ENCODE measurements at regions not wholly inside any gene's neighbourhood (a gene's known extent, or its start where the extent isn't known, plus 50 kb on each side); places are given as distances from the start of the nearest gene placed in this dataset.

DNA sequence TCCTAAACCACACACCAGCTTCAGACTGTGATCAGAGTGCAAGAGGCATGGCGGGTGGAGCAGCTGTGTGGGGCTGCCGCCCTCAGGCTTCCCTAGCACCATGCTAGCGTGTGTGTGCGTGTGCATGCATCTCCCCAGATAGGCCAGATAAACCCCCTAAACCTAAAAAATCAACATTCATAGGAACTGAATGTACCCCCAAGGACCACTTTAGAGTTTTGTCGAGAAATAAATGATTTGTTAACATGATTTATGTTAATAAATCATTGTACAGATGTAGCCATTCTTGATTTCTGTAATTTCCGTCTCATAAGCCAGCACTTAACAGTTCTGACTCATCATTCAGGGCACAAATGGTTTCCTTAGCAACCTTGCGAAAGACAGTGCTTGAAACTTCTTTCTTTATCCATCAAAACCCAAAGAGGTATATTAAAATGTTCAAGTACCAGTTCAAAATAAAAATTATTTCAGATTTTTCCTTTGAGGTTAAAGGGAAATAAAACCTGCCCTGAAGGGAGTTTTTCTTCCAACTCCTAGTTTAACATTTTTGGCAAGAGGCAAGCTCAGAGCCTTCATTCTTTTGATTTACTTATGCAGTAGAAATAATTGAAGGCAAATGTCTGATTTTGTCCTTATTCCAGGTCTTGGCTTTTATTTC lies 206.2 kb upstream of the RGS6 start:
- DNase-seq (ENCODE audit: low read depth in 1 of 2, low spot score in 1 of 2), result no peak

DNA sequence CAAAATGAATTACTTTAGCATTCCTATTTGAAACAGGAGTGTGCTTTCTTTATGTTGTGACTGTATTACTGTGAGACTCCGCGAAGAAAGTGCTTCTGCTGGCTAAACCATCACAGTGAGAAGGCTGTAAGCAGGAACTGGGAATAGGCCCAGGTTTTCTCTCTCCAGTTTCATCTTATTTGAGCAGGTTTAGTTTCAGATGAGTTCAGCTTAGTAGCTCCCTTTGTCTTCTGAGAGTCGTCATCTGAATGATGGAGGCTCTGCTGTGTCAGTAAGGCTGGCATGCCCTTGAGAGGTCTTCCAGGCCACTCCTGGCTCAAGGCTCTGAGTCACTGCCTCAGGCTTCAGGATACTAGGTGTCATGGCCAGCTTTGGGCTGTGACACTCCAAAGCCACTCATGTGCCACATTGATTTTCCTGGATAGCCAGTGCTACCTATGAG lies 205.6 kb upstream of the RGS6 start:
- DNase-seq (ENCODE audit: low read depth in 1 of 2, low spot score in 1 of 2), result no peak

DNA sequence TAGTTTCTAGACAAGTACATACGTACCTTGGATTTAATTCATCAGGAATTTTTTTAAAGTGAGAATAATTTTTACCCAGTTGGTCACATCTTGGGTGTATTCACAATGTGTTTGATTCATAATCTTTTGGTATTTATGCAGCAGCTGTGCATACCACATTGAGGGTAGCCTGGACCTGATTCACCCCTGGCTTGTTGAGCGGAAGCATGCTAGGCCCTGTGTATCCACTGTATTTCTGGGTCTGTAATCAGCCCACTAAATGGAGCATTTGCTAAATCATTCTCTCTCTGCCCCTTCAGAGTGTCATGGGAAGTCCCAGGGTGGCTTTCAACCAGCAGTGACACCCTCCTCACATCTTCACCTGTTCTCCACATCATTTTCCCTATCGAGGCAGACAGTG lies 203.8 kb upstream of the RGS6 start:
- no peak for DNase-seq (ENCODE audit: low read depth in 1 of 2, low spot score in 1 of 2)

DNA sequence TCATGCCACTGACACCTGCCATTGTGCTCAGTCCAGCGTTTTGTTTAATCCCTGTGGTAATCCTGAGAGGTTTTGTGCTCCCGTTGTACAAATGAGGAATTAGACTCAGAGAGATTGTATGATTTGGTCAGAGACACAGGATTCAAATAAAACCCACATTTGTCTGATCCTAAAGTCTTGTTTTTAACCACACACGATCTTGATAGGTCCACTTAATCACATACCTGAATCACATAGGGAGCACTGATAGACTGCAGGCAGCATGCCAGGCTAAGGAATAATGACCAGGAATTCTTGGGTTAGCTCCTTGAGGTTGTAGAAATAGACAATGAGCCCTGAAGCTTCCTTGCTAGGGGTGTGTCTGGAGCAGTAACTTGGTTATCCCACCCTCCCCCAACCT lies 202.6 kb upstream of the RGS6 start:
- no peak for DNase-seq (ENCODE audit: low read depth in 1 of 2, low spot score in 1 of 2)

DNA sequence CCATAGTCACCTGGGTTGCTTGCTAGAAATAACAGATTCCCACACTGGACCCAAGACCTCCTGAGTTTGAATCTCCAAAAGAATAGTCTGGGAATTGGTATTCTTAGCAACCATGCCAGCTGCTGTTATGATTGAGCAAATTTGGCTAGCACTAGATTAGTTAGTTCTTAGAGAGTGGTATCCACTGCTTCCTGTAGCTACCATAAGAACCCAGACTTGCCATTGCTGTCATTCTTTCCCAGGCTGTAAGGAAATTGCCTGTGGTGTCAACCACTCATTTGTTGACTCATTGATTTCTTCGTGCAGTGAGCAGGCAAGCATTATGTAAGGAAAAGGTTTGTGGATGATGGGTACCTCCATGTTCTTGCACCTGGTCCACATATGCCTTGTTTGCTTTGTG lies 201.8 kb upstream of the RGS6 start:
- no peak for DNase-seq (ENCODE audit: low read depth in 1 of 2, low spot score in 1 of 2)

DNA sequence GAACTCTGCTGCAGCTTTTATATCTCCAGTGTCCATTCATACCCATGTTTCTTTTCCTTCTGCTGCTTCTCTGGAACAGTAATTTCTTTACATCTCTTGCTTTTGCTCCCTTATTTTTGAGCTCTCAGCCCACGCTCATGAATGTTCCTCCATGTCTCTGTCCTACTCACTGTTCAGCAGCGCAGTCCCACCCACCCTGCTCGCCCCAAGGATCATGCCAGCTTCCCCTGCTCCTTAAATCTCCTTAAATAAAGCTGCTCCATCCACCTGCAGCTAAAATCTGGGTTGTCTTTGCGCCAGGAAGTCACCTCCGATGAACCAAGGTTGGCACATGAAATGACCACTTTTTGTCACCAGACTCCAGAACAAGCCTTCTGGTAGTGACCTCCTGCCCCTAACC lies 201.1 kb upstream of the RGS6 start:
- no peak for DNase-seq (ENCODE audit: low read depth in 1 of 2, low spot score in 1 of 2)

DNA sequence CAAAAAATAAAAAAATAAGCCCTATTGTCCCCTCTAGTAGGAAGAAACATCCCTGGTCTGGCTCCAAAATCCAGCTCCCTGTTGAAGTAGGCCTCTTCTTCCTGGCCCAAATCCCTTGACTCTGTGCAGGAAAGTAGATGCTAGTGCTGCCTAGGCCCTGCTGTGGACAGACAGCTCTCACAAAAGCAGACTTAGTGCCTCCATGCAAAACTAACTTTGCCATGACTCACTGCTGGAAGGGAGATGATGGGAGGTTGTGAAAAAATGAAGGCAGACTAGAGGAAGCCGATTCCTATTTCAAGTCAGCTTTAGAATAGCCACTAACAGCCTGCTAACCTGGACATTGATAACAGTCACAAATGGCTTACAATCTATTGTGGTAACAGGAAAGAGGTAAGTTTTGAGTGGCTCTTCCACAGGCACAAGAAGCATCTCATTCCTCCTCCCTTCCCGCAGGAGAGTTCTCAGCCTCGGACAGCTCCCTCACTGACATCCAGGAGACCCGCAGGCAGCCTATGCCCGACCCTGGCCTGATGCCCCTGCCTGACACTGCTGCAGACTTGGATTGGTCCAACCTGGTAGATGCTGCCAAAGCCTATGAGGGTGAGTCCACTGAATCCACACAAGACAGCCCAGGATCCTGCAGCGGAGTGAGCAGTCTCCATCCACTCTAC lies 198.9 kb upstream of the RGS6 start:
- no peak for DNase-seq (ENCODE audit: low read depth in 1 of 2, low spot score in 1 of 2)

DNA sequence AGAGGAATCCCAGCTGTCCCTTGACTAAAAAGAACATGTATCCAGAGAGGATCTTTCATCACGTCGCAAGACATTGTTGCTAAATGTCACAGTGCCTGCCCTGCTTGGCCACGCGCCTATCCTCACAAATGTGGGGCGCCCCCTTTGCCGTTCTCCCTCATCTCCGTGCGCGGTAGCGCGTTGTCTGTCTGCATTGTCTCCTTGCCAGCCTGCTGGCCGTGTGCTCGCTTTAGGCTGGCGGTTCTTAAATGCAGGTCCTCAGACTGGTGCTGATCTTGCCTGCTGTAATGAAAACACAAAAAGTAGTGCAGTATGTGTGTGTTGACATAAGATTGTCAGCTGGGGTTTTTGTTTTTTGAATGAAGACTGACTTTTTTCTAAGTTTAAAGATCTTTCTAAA lies 198.2 kb upstream of the RGS6 start:
- no peak for DNase-seq (ENCODE audit: low read depth in 1 of 2, low spot score in 1 of 2)

DNA sequence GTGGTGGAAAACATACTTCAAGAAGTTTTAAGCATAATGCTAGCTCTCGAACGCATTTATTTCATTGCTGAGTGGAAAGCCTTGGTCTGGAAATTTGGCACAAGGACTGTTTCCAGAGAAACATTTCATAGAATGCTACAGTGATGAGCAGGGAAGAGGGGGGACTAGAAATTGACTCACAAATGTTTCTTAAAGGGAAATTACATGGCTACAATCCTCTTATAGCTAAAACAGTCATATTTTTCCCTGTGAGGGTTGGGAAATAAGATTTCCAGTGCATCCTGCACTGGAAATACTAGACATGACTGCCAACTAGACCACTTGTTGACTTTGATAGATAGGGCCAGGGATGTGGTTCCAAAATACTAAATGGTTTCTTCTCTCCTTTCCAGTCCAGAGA lies 197.3 kb upstream of the RGS6 start:
- DNase-seq (ENCODE audit: low read depth in 1 of 2, low spot score in 1 of 2), result no peak

DNA sequence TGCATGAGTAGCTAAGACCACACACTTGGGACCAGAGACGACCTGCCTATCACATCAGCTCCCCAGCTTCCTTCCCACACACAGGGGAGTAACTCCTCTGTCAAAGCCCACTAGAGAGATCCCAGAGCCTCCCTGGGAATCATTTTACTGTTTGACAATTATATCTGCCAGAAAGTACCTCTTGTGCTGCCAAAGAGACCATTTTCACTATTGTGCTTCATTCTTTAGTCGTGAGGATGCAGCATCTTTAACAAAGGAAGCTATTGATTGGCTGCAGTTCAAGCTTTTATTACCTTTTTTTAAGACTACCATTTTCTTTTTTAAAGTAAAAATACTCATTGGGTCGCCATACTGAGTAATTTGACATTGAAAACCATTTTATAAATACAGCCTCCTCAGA lies 194.5 kb upstream of the RGS6 start:
- no peak for DNase-seq (ENCODE audit: low read depth in 1 of 2, low spot score in 1 of 2)

DNA sequence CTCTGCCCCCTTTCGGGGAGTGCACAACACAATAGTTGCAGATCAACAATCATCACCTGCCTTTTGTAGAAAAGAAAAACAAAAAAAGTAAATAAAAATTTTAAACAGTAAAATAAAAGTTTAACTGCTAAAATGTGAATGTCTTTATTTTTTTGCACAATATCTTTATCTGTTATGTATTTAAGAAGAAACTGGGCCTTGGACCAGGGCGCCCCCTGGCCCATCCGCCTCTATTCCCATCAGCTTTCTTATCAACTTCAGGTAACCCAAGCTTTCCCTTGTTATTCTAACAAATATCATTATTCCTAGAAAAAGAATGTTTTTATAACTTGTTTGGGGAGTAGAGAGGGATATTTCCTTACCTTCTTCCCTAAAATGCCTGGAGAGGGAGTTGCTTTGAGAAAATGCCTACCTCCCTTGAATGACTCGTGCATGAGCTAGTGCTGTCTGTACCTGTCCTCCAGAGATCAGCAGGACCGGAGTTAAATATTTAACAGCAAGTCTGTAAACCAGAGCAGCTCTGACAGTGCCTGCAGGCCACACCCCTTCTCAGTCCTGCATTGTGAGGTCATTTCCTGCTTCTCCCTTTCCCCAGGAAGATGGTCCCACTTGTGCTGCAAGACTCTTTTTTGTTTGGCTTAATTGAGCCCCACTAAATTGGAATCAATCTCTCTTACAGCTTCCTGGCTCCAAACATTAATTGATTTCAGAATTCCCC lies 192.8 kb upstream of the RGS6 start:
- DNase-seq (ENCODE audit: low read depth in 1 of 2, low spot score in 1 of 2), result no peak

DNA sequence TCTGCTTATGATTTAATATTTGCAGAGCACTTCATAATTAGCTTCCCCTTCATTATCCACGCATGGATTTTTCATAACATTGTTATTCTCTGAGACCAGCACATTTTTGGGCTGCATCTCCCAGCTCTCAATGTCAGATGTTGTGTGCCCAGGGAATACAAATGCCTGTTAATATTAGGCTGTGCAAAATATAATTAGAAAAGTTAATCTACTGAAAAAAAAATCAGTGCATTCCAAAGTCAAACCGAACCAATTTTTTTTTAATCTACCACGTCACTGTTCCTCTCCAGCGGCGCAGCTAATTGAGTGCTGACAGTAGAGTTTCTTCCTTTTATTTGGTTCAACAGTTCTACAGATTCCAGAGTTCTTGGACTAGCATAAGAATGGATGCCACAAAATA lies 191.0 kb upstream of the RGS6 start:
- DNase-seq (ENCODE audit: low read depth in 1 of 2, low spot score in 1 of 2), result no peak

DNA sequence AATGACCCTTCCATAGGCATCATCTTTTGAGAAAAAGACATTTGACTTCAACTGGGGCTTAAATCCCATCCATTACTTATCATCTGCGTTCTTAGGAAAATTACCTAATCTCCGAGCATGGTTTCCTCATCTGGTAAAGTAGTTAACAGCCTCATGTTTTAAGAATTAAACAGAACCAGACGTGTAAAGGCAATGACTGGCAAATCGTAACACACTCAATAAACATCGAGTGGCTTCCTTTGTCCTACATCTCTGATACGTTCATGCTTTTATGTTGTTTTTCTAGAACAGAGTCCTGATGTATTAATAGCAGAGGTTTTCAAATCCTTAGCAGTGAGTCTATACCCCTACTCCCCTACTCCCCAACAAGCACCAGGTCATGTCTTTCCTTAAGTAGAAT lies 189.7 kb upstream of the RGS6 start:
- DNase-seq (ENCODE audit: low read depth in 1 of 2, low spot score in 1 of 2), result no peak

DNA sequence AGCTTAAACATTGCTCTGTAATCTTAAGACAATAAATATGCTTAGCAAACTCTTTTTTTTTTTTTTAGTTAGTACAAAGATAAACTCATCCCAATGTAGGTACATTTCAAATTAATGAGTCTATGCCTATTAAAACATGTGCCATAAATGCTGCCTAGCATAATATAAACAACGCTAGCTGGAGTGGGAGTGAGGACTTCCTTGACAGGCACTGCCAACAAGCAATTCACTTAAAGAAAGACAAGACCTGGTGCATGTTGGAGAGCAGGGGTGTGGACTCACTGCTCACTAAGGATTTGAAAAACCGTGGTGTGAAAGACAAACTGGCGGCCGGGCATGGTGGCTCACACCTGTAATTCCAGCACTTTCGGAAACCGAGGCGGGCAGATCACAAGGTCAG lies 187.2 kb upstream of the RGS6 start:
- no peak for DNase-seq (ENCODE audit: low read depth in 1 of 2, low spot score in 1 of 2)

DNA sequence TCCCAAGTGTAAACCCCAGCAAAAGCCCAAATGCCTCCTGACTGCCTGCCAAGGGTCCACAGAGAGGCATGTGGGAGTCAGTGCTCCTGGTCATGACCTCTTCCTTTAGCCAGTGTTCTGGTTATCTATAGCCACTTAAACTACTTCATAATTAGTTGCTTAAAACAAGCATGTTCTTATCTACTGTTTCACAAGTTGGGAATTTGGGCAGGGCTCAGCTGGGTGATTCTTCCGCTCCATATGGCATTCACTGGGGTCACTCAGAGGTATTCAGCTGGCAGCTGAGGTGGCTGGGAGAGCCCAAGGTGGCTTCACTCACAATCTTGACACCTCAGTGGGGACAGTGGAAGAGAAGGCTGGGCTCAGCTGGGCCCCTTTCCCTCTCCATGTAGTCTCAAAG lies 184.0 kb upstream of the RGS6 start:
- no peak for DNase-seq (ENCODE audit: low read depth in 1 of 2, low spot score in 1 of 2)

DNA sequence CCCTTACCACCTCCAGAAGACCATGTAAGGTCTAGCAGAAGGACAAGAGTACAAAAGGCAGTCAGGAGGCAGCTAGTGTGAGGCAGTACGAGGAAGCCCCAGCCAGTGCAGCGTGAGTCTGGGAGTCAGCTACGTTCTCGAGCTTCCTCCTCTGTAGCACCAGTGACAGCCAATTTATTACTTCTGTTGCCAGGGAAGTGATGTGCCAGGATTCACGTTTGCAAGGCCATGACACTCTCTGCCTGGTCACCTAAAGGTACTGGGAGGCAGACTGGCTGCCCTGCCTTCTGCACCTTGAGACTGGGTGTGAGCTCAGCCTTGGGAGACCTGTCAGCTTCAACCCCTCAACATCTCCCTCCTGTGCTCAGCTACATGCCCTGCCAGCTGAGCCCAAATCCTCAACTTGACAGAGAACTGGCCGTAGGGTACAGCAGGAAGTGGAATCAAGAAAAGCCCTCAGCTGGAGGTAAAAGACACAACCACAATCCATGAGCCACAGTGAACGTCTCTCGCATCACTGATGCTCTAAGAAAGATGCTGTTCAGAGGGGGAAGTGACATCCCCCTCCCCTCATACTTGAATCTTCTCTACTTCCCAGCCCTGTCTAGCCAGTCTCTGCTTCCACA lies 182.5 kb upstream of the RGS6 start:
- no peak for DNase-seq (ENCODE audit: low read depth in 1 of 2, low spot score in 1 of 2)

DNA sequence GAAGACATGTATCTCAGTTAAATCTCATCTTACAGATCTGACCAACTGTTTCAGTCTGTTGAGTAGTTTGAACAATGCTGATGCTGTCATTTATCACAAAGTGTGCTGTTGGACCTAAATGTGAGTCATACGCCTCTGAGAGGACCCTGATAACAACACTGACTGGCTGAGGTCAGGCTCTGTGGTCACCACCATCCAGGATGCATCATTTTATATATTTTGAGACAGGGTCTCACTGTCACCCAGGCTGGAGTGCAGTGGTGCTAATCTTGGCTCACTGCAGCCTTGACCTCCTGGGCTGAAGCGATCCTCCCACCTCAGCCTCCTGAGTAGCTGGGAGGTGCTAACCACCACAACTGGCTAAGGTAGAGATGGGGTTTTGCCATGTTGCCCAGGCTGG lies 181.0 kb upstream of the RGS6 start:
- DNase-seq (ENCODE audit: low read depth in 1 of 2, low spot score in 1 of 2), result no peak

DNA sequence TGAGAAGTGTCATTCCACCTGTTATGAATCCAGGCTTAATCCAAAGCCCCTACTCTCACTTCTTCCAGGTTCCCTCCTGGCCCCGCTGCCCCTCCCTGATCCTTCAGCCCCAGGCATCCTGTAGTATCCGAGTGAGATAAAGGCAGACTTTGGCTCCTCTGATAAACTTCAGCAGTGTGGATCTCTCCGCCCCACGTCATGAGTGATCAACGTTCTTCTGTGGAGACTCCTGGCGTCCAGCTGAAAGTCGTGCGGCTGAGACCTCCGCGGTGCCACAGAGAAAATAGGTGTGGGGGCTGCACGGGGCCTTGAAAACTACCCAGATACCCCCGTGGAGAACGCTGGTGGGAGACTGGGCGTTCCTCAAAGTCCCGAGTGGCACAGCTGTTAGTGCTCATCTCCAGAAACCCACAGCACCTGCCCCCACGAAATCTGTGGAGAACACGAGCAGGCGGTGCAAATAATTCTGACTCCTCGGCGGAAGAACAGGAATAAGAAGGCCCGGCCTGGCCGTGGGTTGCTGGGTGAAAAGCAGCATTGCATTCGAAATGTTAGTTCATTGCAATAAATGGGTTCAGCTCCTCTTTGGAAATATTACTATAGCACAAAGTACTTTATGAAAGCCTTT lies 180.0 kb upstream of the RGS6 start:
- no peak for DNase-seq (ENCODE audit: low read depth in 1 of 2, low spot score in 1 of 2)

DNA sequence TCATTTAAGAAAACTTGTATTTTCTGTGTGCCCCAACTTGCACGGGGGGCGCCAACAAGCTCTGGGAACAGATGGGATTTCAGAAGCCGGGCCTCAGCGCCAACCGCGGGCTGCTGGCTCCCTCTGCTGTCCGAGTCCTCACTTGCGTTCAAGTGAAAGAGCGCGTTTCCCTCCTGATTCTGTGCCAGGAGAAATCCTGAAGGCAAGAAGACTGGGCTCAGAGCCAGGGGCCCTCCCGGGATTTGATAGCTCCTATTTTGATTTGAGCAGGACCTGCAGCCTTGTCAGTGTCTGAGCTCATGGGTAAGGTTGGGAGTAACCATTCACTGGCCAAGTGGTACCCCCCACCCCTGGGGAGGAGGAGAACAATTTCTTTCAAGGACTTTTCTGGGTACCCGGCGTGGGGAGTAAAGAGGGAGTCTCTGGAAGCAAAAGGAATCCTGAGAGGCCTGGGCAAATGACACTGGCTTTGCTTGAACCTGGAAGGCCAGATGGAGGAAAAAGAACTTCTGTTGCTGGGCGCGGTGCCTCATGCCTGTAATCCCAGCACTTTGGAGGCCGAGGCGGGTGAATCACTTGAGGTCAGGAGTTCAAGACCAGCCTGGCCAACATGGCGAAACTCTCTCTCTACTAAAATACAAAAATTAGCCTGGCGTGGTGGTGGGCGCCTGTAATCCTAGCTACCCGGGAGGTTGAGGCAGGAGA lies 179.0 kb upstream of the RGS6 start:
- peak; percentile 49 to 64 for DNase-seq (ENCODE audit: low read depth in 1 of 2, low spot score in 1 of 2)

DNA sequence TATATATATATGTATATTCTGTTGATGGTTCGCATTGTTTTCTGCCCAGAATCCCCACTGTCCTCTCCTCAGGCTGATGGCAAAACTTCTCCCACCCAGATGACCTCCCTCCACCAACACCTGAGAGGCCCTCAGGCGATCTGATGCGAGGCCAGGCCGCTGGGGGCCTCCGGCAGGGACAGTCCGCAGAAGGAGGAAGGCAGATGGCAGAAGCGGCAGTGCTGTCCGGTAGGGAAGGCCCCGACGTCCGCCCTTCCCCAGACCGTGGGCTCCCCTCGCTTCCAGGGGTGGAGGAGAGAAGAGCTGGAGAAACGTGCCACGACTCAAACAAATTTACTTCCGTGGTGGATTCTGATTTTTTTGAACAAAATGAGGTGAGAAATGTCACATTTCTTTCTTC lies 178.3 kb upstream of the RGS6 start:
- no peak for DNase-seq (ENCODE audit: low read depth in 1 of 2, low spot score in 1 of 2)

Data from activated CD4-positive, alpha-beta T cell treated with anti-CD3 and anti-CD28 coated beads, Interleukin-2, amount 50 U/mL, for 24 hours (primary cell).